HCT116 (cell line): ENCODE measurements at regions not wholly inside any gene's neighbourhood (a gene's known extent, or its start where the extent isn't known, plus 50 kb on each side); places are given as distances from the start of the nearest gene placed in this dataset.

Source experiments
- ATAC-seq: fragments of 200-7000 bp; cut with Tn5 transposase; 2 replicates; pipeline ENCODE4 v1.9.1; 2020; ENCODE audit warnings: mild to moderate bottlenecking, moderate library complexity
- BruUV-seq: library from RNA; stranded (reverse); fragments of 400-500 nt; replicated peaks from 2 replicates; lab custom pipeline; 2021; lab: Mats Ljungman, UMichigan
- CTCF ChIA-PET: fragments of 300-600 bp; sonication (Branson Sonifier 250); formaldehyde crosslinking; loops from one replicate; lab custom pipeline; 2021; ENCODE audit warnings: antibody characterized with exemption; lab: Charles Lee
- POLR2A ChIA-PET: fragments of 300-600, 350-600 bp; sonication (Branson Sonifier 250); formaldehyde crosslinking; loops from one replicate; lab custom pipeline; 2021; ENCODE audit warnings: antibody characterized with exemption; lab: Charles Lee
- RAD21 ChIA-PET, 2 experiments: fragments of 300-600 bp; sonication (Branson Sonifier 250); formaldehyde crosslinking; loops; one replicate each; lab custom pipeline; 2023; ENCODE audit warnings: low total read pairs in 2 of 2; ENCODE audit not compliant: uncharacterized antibody in 2 of 2, unreplicated experiment in 2 of 2, low non-redundant PET in 1 of 2; lab: Charles Lee
- DNase-seq: peaks from one replicate; pipeline ENCODE4 v3.0.0-alpha.2; 2010; ENCODE audit warnings: low read depth, low spot score
- H2AFZ ChIP-seq: fragments of 200-600 bp; shearing (Covaris generic), sonication (generic); 2 replicates; pipeline ENCODE4 v1.6.1; 2017; ENCODE audit warnings: low read depth, mixed run types, mixed read lengths, antibody characterized with exemption, low read length; ENCODE audit not compliant: poor library complexity, severe bottlenecking
- H3K27ac ChIP-seq: 2 replicates; pipeline ENCODE4 v1.5.1; 2012; ENCODE audit warnings: low read depth, low read length
- H3K27me3 ChIP-seq: fragments of 200-600 bp; sonication (generic); 2 replicates; pipeline ENCODE4 v1.6.1; 2016; ENCODE audit warnings: mixed run types, low read length, mixed read lengths; ENCODE audit not compliant: insufficient read depth
- H3K36me3 ChIP-seq, 2 experiments: fragments of 200-500 bp in 1 of 2; fragments of 200-600 bp in 1 of 2; sonication (Bioruptor generic) in 1 of 2; sonication (generic) in 1 of 2; 2 replicates each; pipeline versions ENCODE4 v1.5.1 to v1.6.1; 2014 to 2016; ENCODE audit warnings: low read length in 2 of 2, inconsistent platforms in 1 of 2, mixed read lengths in 1 of 2, mixed run types in 1 of 2; ENCODE audit not compliant: insufficient read depth in 2 of 2, control insufficient read depth in 1 of 2
- H3K4me1 ChIP-seq, 2 experiments: fragments of 200-600 bp in 1 of 2; sonication (generic) in 1 of 2; 2 replicates each; pipeline versions ENCODE4 v1.5.1 to v1.6.1; 2012 to 2017; ENCODE audit warnings: low read length in 2 of 2, inconsistent platforms in 1 of 2, mild to moderate bottlenecking in 1 of 2, mixed read lengths in 1 of 2, mixed run types in 1 of 2, moderate library complexity in 1 of 2; ENCODE audit not compliant: insufficient read depth in 2 of 2, control insufficient read depth in 1 of 2
- H3K4me2 ChIP-seq: fragments of 200-600 bp; sonication (generic); 2 replicates; pipeline ENCODE4 v1.6.1; 2017; ENCODE audit warnings: mixed run types, low read length, mixed read lengths
- H3K4me3 ChIP-seq, 2 experiments: fragments of 200-600 bp in 1 of 2; sonication (generic) in 1 of 2; replicated peaks in 1 of 2; 2 replicates each; pipeline ENCODE4 v1.5.1; 2011 to 2016; ENCODE audit warnings: low read length in 2 of 2, control low read depth in 1 of 2, low read depth in 1 of 2, mild to moderate bottlenecking in 1 of 2, mixed read lengths in 1 of 2, mixed run types in 1 of 2
- H3K79me2 ChIP-seq: fragments of 200-600 bp; sonication (generic); 2 replicates; pipeline ENCODE4 v1.6.1; 2017; ENCODE audit warnings: mild to moderate bottlenecking, mixed run types, low read length, moderate library complexity, mixed read lengths; ENCODE audit not compliant: insufficient read depth
- H3K9ac ChIP-seq: fragments of 200-600 bp; sonication (generic); 2 replicates; pipeline ENCODE4 v1.6.1; 2016; ENCODE audit warnings: low read length, mixed read lengths
- H3K9me2 ChIP-seq: fragments of 200-600 bp; sonication (generic), shearing (Covaris generic); 2 replicates; pipeline ENCODE4 v1.6.1; 2017; ENCODE audit warnings: mixed run types, mild to moderate bottlenecking, moderate library complexity; ENCODE audit not compliant: insufficient read depth
- H3K9me3 ChIP-seq, 2 experiments: fragments of 200-500 bp in 1 of 2; fragments of 200-600 bp in 1 of 2; sonication (Bioruptor generic) in 1 of 2; sonication (generic) in 1 of 2; 2 replicates each; pipeline ENCODE4 v1.6.1; 2014 to 2017; ENCODE audit warnings: low read length in 2 of 2, mixed read lengths in 2 of 2, inconsistent platforms in 1 of 2, low read depth in 1 of 2, mild to moderate bottlenecking in 1 of 2, mixed run types in 1 of 2, moderate library complexity in 1 of 2; ENCODE audit not compliant: control insufficient read depth in 1 of 2, insufficient read depth in 1 of 2
- H4K20me1 ChIP-seq: fragments of 200-600 bp; sonication (generic), shearing (Covaris generic); 2 replicates; pipeline ENCODE4 v1.6.1; 2017; ENCODE audit warnings: mixed run types, mild to moderate bottlenecking, moderate library complexity; ENCODE audit not compliant: insufficient read depth
- ATF3 ChIP-seq: IDR thresholded peaks from 2 replicates; pipeline ENCODE4 v1.6.1; 2012
- CEBPB ChIP-seq: IDR thresholded peaks from 2 replicates; pipeline ENCODE4 v1.6.1; 2012; ENCODE audit warnings: low read depth
- CTCF ChIP-seq, 3 experiments: fragments of 200-600 bp in 1 of 3; sonication (generic) in 1 of 3; IDR thresholded peaks in 2 of 3; conservative IDR thresholded peaks in 1 of 3; 2 replicates each; pipeline ENCODE4 v1.5.1; 2012 to 2017; ENCODE audit warnings: low read depth in 2 of 3, low read length in 2 of 3, antibody characterized with exemption in 1 of 3, borderline replicate concordance in 1 of 3, control low read depth in 1 of 3, mild to moderate bottlenecking in 1 of 3, mixed read lengths in 1 of 3, mixed run types in 1 of 3, moderate library complexity in 1 of 3; ENCODE audit not compliant: insufficient read depth in 1 of 3
- EGR1 ChIP-seq: IDR thresholded peaks from 2 replicates; pipeline ENCODE4 v1.6.1; 2012; ENCODE audit warnings: low read depth
- JUND ChIP-seq: IDR thresholded peaks from 2 replicates; pipeline ENCODE4 v1.6.1; 2012
- REST ChIP-seq: IDR thresholded peaks from 2 replicates; pipeline ENCODE4 v1.6.1; 2012; ENCODE audit warnings: low read depth
- SP1 ChIP-seq: IDR thresholded peaks from 2 replicates; pipeline ENCODE4 v1.6.1; 2012; ENCODE audit warnings: low read depth
- SRF ChIP-seq: IDR thresholded peaks from 2 replicates; pipeline ENCODE4 v1.6.1; 2012; ENCODE audit warnings: low read depth
- YY1 ChIP-seq: IDR thresholded peaks from 2 replicates; pipeline ENCODE4 v1.6.1; 2011; ENCODE audit warnings: low read length, low read depth, moderate library complexity, mild to moderate bottlenecking; ENCODE audit not compliant: insufficient replicate concordance; ENCODE audit errors: extremely low read depth
- ZFX ChIP-seq: fragments of 450-650 bp; IDR thresholded peaks from 2 replicates; pipeline ENCODE4 v1.6.1; 2017
- ZNF274 ChIP-seq: fragments of 200-500 bp; sonication (Bioruptor generic); IDR thresholded peaks from 2 replicates; pipeline ENCODE4 v1.6.1; 2014; ENCODE audit warnings: mild to moderate bottlenecking, low read depth, low read length, inconsistent platforms
- intact Hi-C: fragments of 100-400 bp; cut with micrococcal nuclease; formaldehyde crosslinking; loops from 2 replicates; pipeline ENCODE4 v1.10.0; 2022

- no peak for TF ChIP-seq REST
- TF ChIP-seq, all 23 proteins: peak for 0
Measured at GRCh38 chr4:122090989-122091388, 61.1 kb upstream of the BLTP1 start (continued).

GRCh38 chr4:122086338-122087065, 65.6 kb upstream of the BLTP1 start:
- H3K9me2 ChIP-seq, result no peaks in the 10 kb centered on the region
- no peak overlapping the region for H3K4me3 ChIP-seq
- no peak for TF ChIP-seq SRF
- TF ChIP-seq, all 23 proteins: peak for 0
- Histone ChIP-seq H3K27me3 (no peaks in the 10 kb centered on the region), H4K20me1 (no peaks in the 10 kb centered on the region), H3K4me1 (no peaks in the 10 kb centered on the region), H3K4me2 (no peak overlapping the region), H3K27ac (no peak overlapping the region), H3K9me3 (no peaks in the 10 kb centered on the region), H2AFZ (no peak overlapping the region), H3K79me2 (no peaks in the 10 kb centered on the region), H3K36me3 (no peaks in the 10 kb centered on the region), H3K9ac (no peak overlapping the region)
- BruUV-seq, result no TSS peak
- ATAC-seq (no peak), DNase-seq (no peak)
- ChIA-PET RAD21 (no interaction called here), CTCF (no interaction called here), POLR2A (no interaction called here)
- intact Hi-C loops, result no loop called here

GRCh38 chr4:122083989-122084388, 68.1 kb upstream of the BLTP1 start:
- no peaks in the 10 kb centered on the region for H3K27me3 ChIP-seq
- H3K4me1 ChIP-seq, result no peaks in the 10 kb centered on the region
- no peak overlapping the region for H2AFZ ChIP-seq
- no peak for TF ChIP-seq JUND
- TF ChIP-seq ATF3, result no peak
- TF ChIP-seq ZFX, result no peak
- TF ChIP-seq ZNF274, result no peak
- no peak for TF ChIP-seq CTCF (IDR thresholded peaks at IDR 0.05 in 2 of 3, conservative IDR thresholded peaks at IDR 0.05 in 1 of 3; ENCODE audit: borderline replicate concordance in 1 of 3, insufficient read depth in 1 of 3, low read depth in 2 of 3, low read length in 2 of 3)
- TF ChIP-seq SP1, result no peak
- TF ChIP-seq YY1, result no peak
- no peak for TF ChIP-seq EGR1
- no peak for TF ChIP-seq CEBPB

More at GRCh38 chr4:122083989-122084388, 68.1 kb upstream of the BLTP1 start:
- no peaks in the 10 kb centered on the region for H3K36me3 ChIP-seq
- DNase-seq (no peak), ATAC-seq (no peak)
- no peak overlapping the region for H3K4me3 ChIP-seq
- no peaks in the 10 kb centered on the region for H4K20me1 ChIP-seq
- ChIA-PET CTCF (no interaction called here), POLR2A (no interaction called here), RAD21 (no interaction called here)
- no peak overlapping the region for H3K4me2 ChIP-seq
- intact Hi-C loops, result no loop called here
- no peaks in the 10 kb centered on the region for H3K9me3 ChIP-seq
- no peak overlapping the region for H3K9ac ChIP-seq
- BruUV-seq, result no TSS peak
- H3K9me2 ChIP-seq, result no peaks in the 10 kb centered on the region
- no peaks in the 10 kb centered on the region for H3K79me2 ChIP-seq
- no peak overlapping the region for H3K27ac ChIP-seq
